ENCODE measurements at regions not wholly inside any gene's neighbourhood (a gene's known extent, or its start where the extent isn't known, plus 50 kb on each side); places are given as distances from the start of the nearest gene placed in this dataset.
A peak's percentile ranks its signal among the peaks of the same experiment; 100 is the strongest.

GRCh38 chr1:244998717-244999346, 134.5 kb upstream of the HNRNPU start:
- no peak for TF ChIP-seq SNAI2 (CRISPR knock-in tag; IDR thresholded peaks at IDR 0.05)
- no peak for TF ChIP-seq CREB5 (CRISPR knock-in tag; IDR thresholded peaks at IDR 0.05; ENCODE audit: low read depth)
- no peak for ATAC-seq

- ATAC-seq: no peak
Observed at GRCh38 chr1:244995602-244996400, 131.5 kb upstream of the HNRNPU start.

GRCh38 chr1:244992833-244993232, 128.5 kb upstream of the HNRNPU start:
- TF ChIP-seq CSDC2 (CRISPR knock-in tag; IDR thresholded peaks at IDR 0.05) (no peak), TCF4 (CRISPR knock-in tag; IDR thresholded peaks at IDR 0.05; ENCODE audit: borderline replicate concordance) (no peak), ZC3H10 (CRISPR knock-in tag; IDR thresholded peaks at IDR 0.05) (no peak), POU6F1 (CRISPR knock-in tag; IDR thresholded peaks at IDR 0.05; ENCODE audit: borderline replicate concordance, low read depth) (no peak), ISL1 (CRISPR knock-in tag; IDR thresholded peaks at IDR 0.05) (no peak), ZFP30 (CRISPR knock-in tag; IDR thresholded peaks at IDR 0.05) (no peak), BACH2 (CRISPR knock-in tag; IDR thresholded peaks at IDR 0.05; ENCODE audit: borderline replicate concordance) (no peak), CREB5 (CRISPR knock-in tag; IDR thresholded peaks at IDR 0.05; ENCODE audit: low read depth) (no peak)
- ATAC-seq: peak; percentile 48; the same call in 2 of the 3 replicates

More at GRCh38 chr1:244995602-244996400, 131.5 kb upstream of the HNRNPU start:
- TF ChIP-seq ZC3H10 (CRISPR knock-in tag; IDR thresholded peaks at IDR 0.05): no peak
- TF ChIP-seq TCF4 (CRISPR knock-in tag; IDR thresholded peaks at IDR 0.05; ENCODE audit: borderline replicate concordance): no peak
- TF ChIP-seq SNAI2 (CRISPR knock-in tag; IDR thresholded peaks at IDR 0.05): no peak
- TF ChIP-seq CSRNP3 (CRISPR knock-in tag; IDR thresholded peaks at IDR 0.05): no peak
- no peak for TF ChIP-seq ZFP30 (CRISPR knock-in tag; IDR thresholded peaks at IDR 0.05)

- ATAC-seq: peak; percentile 64
Observed at GRCh38 chr1:244989813-244990212, 125.5 kb upstream of the HNRNPU start.

GRCh38 chr1:244988521-244988920, 124.2 kb upstream of the HNRNPU start:
- no peak for ATAC-seq
- TF ChIP-seq RARB (CRISPR knock-in tag; IDR thresholded peaks at IDR 0.05): no peak
- no peak for TF ChIP-seq ZFP30 (CRISPR knock-in tag; IDR thresholded peaks at IDR 0.05)
- TF ChIP-seq OSR1 (CRISPR knock-in tag; IDR thresholded peaks at IDR 0.05): no peak
- TF ChIP-seq CREB5 (CRISPR knock-in tag; IDR thresholded peaks at IDR 0.05; ENCODE audit: low read depth): no peak
- TF ChIP-seq POU6F1 (CRISPR knock-in tag; IDR thresholded peaks at IDR 0.05; ENCODE audit: borderline replicate concordance, low read depth): no peak
- no peak for TF ChIP-seq ZNF70 (CRISPR knock-in tag; IDR thresholded peaks at IDR 0.05)
- no peak for TF ChIP-seq TSHZ2 (CRISPR knock-in tag; IDR thresholded peaks at IDR 0.05)
- no peak for TF ChIP-seq CSRNP3 (CRISPR knock-in tag; IDR thresholded peaks at IDR 0.05)
- TF ChIP-seq ZNF565 (CRISPR knock-in tag; conservative IDR thresholded peaks at IDR 0.05; ENCODE audit: low read depth): no peak

More at GRCh38 chr1:244989813-244990212, 125.5 kb upstream of the HNRNPU start:
- no peak for TF ChIP-seq GLIS3 (CRISPR knock-in tag; IDR thresholded peaks at IDR 0.05)

Data from SK-N-SH treated with all-trans-retinoic acid at 6 μM for 48 hours (cell line).